NCI-H1048 (cell line): ENCODE measurements at regions not wholly inside any gene's neighbourhood (a gene's known extent, or its start where the extent isn't known, plus 50 kb on each side); places are given as distances from the start of the nearest gene placed in this dataset.

Experiments used
- DNase-seq: peaks from one replicate; lab custom pipeline; 2025; lab: John Stamatoyannopoulos, UW

DNA sequence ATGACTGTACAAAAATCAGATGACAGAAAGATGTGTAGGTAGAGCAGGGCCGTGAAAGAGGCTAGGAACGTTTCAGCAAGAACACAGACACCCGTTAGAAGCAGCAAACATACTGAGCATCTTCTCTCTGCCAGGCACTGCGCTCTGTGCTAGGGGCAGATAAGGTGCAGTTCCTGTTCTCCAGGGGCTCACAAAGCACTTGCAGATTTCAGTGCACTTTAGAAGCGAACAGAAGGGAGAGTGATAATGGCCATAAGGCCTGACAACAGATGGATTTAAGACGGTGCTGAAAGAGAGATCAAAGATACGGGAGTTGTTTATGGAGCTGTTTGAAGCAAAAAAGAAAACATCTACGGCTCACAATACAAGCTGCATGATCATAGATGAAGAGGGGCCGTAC, 200.3 kb upstream of the FOXD3 start:
- no peak for DNase-seq

GRCh38 chr1:63124666-63125191, 197.6 kb upstream of the FOXD3 start:
- DNase-seq, result no peak

DNA sequence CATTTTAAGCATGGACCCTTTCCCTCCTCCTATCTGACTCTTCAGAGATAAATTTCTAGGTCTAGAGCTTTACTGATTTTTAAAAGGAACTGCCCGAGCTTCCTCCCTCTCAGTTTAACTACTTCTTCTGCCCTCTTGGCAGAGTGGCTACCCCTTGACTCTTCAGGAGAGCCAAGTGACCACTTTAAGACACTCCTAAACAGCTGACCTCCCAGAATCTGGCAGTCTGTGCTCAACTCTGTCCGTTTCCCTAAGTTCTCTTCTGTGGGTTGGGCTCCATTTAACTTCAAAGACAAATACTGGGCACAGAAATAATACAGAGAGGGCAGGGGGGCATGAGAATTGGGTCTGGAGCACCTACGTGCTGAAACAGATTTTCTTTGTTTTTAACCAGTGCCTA, 196.3 kb upstream of the FOXD3 start:
- DNase-seq, result no peak

GRCh38 chr1:63127376-63127775, 195.0 kb upstream of the FOXD3 start:
- DNase-seq, result no peak

DNA sequence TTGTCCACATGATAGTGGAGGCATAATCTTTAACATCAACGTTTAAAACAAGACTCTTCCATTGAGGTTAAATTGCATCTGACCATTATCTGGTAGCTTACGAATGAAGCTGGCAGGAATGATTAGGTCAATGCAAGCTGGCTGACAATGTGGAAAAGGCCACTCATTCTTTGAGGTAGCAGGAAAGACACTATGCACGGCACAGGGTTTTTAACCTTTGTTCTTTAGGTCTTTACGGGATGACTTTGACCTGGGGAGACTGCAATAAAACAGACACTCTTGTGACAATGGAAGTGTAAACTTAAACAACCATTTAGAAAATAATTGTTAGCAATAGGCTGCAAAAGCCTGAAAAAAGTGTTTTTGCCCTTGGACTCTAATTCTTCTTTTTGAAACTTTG, 193.8 kb upstream of the FOXD3 start:
- DNase-seq, result no peak

DNA sequence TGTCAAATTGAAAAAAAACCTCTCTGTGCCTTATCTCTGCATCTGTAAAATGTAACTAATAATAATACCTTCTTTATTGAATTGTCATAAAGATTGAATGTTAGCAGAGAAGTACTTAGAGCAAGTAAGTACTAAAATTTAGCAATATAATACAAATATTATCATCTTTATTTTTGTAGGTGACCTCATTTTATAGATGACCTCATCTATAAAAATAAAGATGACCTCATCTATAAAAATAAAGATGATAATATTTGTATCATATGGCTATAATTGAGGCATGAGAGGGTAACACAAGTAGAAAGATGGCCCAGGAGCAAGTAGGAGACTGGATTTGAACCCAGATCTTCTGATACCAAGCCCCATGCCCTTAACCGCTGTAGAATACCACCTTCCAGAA, 193.2 kb upstream of the FOXD3 start:
- no peak for DNase-seq

- no peak for DNase-seq
These were observed 192.5 kb upstream of the FOXD3 start for GRCh38 chr1:63129855-63130254.

- no peak for DNase-seq
These were observed 187.7 kb upstream of the FOXD3 start for GRCh38 chr1:63134501-63135173.

- no peak for DNase-seq
These were observed 187.2 kb upstream of the FOXD3 start for GRCh38 chr1:63135174-63135512.

- DNase-seq, result no peak
These were observed 186.6 kb upstream of the FOXD3 start for GRCh38 chr1:63135801-63136200.

DNA sequence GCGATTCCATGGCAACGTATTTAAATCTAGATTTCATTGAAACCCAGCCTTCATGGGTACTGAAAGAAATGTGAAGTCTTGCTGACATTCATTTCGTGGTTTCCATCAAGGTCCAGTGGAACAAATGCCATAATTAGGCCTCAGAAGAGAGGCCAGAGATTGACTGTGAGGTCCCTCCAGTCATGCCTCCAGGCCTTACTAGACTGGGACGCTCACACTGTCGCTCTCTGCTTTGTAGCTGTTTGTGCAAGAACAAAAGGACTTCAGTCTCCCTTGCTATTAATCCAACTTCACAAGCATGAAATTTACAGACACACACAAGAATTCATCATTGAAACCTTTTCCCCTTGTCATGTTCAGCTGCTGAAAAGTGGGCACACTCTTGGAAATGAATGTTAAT, 180.4 kb upstream of the FOXD3 start:
- DNase-seq, result no peak

DNA sequence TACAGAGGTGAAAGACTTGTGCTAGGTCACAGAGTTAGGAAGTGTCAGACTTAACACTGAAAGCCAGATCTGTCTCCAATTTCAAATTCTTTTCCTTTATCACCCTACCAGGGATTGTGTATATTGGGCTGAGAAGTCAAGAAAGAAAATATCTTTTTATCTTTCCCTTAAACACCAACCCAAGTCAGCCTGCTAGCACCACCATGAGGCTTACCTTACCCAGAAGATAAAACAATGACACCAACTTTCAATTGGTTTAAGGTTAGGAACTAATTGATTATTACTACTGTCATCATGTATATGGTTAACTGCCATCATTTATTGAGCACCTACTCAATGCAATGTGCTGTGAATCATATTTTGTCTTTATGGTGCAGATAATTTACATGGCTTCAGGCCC, 178.9 kb upstream of the FOXD3 start:
- no peak for DNase-seq

- DNase-seq, result no peak
These were observed 174.6 kb upstream of the FOXD3 start for GRCh38 chr1:63147783-63148182.

GRCh38 chr1:63148825-63149645, 173.3 kb upstream of the FOXD3 start:
- peak; percentile 4 for DNase-seq

GRCh38 chr1:63152572-63152971, 169.8 kb upstream of the FOXD3 start:
- no peak for DNase-seq

GRCh38 chr1:63155437-63155836, 166.9 kb upstream of the FOXD3 start:
- DNase-seq, result no peak

DNA sequence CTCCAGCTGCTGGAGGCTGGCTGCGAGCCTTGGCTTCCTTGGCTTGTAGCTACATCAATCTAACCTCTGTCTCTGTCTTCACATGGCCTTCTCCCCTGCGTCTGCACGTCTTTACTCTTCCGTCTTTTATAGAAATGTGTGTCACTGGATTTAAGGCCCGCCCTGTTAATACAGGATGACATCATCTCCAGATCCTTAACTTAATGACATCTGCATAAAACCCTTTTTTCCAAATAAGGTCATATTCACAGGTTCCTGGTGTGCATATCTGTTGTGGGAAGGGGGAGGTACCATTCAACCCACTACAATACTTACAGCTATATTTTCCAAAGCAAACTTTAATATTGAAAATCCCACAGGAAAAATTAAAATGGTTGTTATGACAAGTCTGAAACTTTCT, 165.3 kb upstream of the FOXD3 start:
- DNase-seq, result no peak

DNA sequence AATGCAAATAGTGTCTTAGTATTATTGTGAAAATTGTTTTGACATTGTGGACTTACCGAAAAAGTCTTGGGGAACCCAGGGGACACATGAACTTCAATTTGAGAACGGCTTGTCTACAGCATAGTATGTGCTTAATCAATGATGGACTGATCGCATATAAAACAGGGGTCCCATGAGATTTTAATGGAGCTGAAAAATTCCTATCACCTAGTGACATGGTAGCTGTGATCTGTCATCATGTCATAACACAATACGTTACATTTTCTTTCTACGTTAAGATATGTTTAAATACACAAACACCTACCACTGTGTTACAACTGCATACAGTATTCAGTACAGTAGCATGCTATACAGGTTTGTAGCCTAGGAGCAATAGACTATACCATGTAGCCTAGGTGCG, 153.3 kb upstream of the FOXD3 start:
- DNase-seq, result no peak

GRCh38 chr1:63173161-63173560, 149.2 kb upstream of the FOXD3 start:
- DNase-seq, result no peak

GRCh38 chr1:63189677-63190076, 132.7 kb upstream of the FOXD3 start:
- DNase-seq, result no peak

DNA sequence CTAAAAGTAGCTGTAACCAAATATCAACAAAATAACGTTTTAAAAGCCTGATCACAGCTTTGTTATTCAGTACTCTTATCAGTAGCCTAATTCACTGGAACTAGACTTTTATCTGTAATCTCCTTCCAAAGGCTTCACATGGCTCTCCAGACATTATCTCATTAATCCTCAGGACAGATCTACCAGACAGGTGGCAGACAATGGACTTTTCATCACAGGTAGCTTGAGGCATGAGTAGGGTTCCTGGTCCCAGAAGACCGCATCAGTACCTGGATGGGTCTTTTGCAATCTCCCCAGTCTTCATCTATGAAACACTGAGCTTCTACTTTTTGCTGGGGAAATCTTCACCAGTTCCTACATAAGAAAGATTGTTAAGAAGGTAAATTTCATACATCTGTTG, 132.2 kb upstream of the FOXD3 start:
- DNase-seq, result no peak

- no peak for DNase-seq
These were observed 123.4 kb upstream of the FOXD3 start for GRCh38 chr1:63198871-63199394.

DNA sequence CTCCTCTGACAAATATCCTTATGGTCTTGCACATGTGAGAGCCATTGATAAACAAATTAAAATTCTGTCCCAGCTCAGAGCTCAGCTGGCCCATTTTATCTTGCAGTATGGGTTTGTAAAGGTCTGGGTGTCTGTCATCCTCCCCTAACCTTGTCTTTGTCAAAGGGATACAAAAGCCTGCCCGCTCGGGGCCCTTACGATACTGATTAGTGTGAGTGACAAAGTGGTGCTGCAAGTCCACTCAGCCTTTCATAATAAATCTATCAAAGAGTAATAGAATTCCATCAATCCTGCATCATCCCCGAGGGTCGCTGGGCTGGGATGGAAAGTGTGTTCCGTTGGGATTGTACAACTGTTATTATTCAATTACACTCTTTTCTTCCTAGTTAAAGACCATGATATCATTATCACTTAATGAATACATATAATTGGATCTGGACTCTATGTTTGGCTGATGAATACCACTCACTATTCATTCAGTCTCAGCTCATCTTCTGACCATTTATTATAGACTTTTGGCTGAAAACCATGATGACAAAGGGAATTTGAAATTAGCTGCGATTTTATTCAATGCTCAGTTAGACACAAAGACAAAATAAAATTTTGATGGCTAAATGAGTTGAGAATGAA, 122.5 kb upstream of the FOXD3 start:
- DNase-seq, result no peak
